Astrocyte of the cerebellum (primary cell): ENCODE measurements at regions not wholly inside any gene's neighbourhood (a gene's known extent, or its start where the extent isn't known, plus 50 kb on each side); places are given as distances from the start of the nearest gene placed in this dataset.

Experiments used
- DNase-seq: peaks from one replicate; pipeline ENCODE4 v3.0.0-alpha.2; 2011; ENCODE audit warnings: low read depth
- H3K4me3 ChIP-seq: 2 replicates; pipeline ENCODE4 v1.5.1; 2011; ENCODE audit warnings: mild to moderate bottlenecking, low read depth, low read length, moderate library complexity
- in situ Hi-C: cut with HindIII; loops from 2 replicates; pipeline ENCODE4 v1.10.0; 2017; ENCODE audit warnings: low sequenced_read_pairs
- TF ChIP-seq, protein P1 (sequence below): IDR thresholded peaks from 2 replicates; pipeline ENCODE4 v1.5.1; 2012; ENCODE audit warnings: low read length, low read depth, moderate library complexity, mild to moderate bottlenecking; ENCODE audit errors: missing control alignments

- no peak overlapping the region for H3K4me3 ChIP-seq
- in situ Hi-C loops = no loop called here
- DNase-seq = no peak
- TF ChIP-seq, protein P1, sequence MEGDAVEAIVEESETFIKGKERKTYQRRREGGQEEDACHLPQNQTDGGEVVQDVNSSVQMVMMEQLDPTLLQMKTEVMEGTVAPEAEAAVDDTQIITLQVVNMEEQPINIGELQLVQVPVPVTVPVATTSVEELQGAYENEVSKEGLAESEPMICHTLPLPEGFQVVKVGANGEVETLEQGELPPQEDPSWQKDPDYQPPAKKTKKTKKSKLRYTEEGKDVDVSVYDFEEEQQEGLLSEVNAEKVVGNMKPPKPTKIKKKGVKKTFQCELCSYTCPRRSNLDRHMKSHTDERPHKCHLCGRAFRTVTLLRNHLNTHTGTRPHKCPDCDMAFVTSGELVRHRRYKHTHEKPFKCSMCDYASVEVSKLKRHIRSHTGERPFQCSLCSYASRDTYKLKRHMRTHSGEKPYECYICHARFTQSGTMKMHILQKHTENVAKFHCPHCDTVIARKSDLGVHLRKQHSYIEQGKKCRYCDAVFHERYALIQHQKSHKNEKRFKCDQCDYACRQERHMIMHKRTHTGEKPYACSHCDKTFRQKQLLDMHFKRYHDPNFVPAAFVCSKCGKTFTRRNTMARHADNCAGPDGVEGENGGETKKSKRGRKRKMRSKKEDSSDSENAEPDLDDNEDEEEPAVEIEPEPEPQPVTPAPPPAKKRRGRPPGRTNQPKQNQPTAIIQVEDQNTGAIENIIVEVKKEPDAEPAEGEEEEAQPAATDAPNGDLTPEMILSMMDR = no peak
Observed at GRCh38 chr12:127300753-127301152, 966.2 kb upstream of the TMEM132C start.

DNA sequence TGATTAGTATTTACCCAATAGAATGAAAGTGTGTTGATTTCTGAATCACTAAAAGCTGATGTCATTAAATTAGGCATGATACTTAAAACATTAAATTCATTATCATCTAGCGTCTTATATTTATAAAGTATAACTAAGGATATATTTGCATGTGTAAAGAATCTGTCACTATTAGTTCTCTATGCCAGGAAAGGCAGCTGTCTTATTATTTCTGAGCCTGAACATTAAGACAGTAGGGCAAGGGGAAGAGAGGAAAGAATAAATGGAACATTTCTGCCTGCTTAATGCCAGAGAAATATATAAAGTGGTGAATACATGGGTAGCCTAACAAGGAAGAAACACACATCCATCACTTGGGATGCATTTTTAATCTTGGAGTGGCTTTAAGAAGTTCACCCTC is 965.1 kb upstream of the TMEM132C start:
- TF ChIP-seq, protein P1 = no peak
- in situ Hi-C loops = no loop called here
- DNase-seq = no peak
- H3K4me3 ChIP-seq = no peak overlapping the region

DNA sequence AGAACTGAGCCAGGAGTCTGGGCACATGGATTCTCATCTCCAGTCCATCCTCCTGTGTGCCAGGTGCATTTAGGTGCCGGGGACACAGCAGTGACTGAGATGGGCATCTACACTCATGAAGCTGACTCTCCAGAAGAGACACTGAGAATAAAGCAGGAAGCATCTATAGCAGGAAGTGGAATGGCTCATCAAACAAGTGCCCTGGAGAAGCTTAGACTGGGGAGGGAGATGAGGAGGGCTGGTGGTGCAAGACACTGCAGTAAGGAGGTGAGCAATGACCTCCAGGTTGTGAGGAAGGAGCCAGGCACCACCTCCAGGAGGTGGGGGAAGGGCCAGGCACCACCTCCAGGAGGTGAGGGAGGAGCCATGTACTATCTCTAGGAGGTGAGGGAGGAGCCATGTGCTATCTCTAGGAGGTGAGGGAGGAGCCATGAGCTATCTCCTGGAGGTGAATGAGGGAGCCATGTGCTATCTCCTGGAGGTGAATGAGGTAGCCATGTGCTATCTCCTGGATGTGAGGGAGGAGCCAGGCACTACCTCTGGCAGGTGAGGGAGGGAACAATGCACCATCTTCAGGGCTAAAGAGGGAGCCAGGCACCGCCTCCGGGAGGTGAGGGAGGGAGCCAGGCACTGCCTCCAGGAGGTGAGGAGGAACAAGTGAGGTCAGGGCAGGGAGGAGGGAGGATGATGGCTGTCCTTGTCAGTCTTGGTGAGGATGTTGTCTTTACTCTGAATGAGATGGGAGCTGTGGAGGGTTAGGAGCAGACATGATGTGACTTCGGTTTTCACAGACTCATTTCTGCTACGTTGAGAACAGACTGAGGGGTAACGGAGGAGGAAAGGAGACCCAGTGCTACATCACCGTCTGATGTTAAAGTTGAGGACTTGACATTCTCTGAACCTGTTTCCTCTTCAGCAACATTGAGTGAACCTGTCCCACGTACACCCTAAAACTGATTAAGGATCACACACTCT is 961.9 kb upstream of the TMEM132C start:
- in situ Hi-C loops = no loop called here
- no peak overlapping the region for H3K4me3 ChIP-seq
- TF ChIP-seq, protein P1 = no peak
- no peak for DNase-seq

- in situ Hi-C loops = no loop called here
- TF ChIP-seq, protein P1 = no peak
- no peak for DNase-seq
- no peak overlapping the region for H3K4me3 ChIP-seq
Observed at GRCh38 chr12:127306604-127307215, 960.3 kb upstream of the TMEM132C start.

DNA sequence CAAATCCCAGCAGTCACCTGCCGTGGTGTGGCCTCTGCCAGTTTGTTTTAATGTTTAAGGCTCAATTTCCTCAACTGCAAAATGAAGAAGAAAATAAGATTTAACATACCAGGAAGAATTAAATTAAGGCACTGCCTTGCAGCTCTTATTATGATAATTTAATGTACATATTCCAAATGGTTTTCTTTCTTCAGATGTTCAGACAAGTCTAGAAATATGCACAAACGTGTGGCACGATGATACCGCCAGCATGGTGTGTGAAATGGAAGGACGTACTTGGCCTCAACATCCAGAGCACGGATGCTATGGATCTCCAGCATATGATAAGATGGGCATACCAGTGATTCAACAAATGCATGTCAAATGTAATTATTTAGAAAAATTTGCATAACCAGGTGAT is 959.4 kb upstream of the TMEM132C start:
- H3K4me3 ChIP-seq = no peak overlapping the region
- TF ChIP-seq, protein P1 = no peak
- in situ Hi-C loops = no loop called here
- no peak for DNase-seq

DNA sequence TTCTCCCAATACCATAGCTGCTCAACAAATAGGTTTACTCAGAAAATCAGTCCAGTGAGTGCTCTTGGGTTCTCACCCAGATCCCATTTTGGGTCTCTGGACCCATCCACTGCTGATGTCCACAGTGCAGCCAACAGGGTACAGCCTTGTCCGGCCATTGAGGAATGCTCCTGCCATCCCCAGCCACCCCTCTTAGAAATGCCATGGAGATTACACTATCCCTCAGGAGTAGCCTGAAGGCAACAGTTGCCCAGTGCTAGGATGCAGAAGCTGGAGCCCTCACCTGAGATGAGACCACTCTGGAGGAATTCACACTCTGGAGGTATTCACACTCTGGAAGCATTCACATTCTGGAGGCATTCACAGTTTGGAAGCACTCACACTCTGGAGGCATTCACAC is 958.8 kb upstream of the TMEM132C start:
- in situ Hi-C loops = no loop called here
- TF ChIP-seq, protein P1 = no peak

More for the DNA sequence above, 958.8 kb upstream of the TMEM132C start:
- no peak for DNase-seq
- no peak overlapping the region for H3K4me3 ChIP-seq
